ENCODE measurements at regions not wholly inside any gene's neighbourhood (a gene's known extent, or its start where the extent isn't known, plus 50 kb on each side); places are given as distances from the start of the nearest gene placed in this dataset.
"Not testable (repeated sequence)": the region's sequence is repeated elsewhere in the genome, so short reads cannot be mapped to it uniquely, and the experiment has no call there.

- intact Hi-C loops (cut with DNase I; ENCODE audit: low total_unique reads), result no loop called here
- TF ChIP-seq POLR2A (IDR thresholded peaks at IDR 0.05), result no peak
- TF ChIP-seq EP300 (IDR thresholded peaks at IDR 0.05), result no peak
- TF ChIP-seq CTCF (IDR thresholded peaks at IDR 0.05), result no peak
- TF ChIP-seq POLR2AphosphoS5 (IDR thresholded peaks at IDR 0.05), result no peak
- no peaks in the 10 kb centered on the region for H3K36me3 ChIP-seq
- H3K4me3 ChIP-seq, result no peak overlapping the region
- no peak overlapping the region for H3K27ac ChIP-seq
- WGBS, 5 donors, result 71 to 84% (median 80%) methylated on average over 2 of the region's 2 CpGs
- H3K27me3 ChIP-seq, result no peaks in the 10 kb centered on the region
- DNase-seq, result no peak
- H3K4me1 ChIP-seq, result no peaks in the 10 kb centered on the region
- peaks cover 0 to 21% (median 9%) of the 10 kb centered on the region in 4 donors for H3K9me3 ChIP-seq
Observed at GRCh38 chr5:18523380-18523779, 889.1 kb downstream of the TAF11L14 start.

GRCh38 chr5:18526792-18527405, 892.6 kb downstream of the TAF11L14 start:
- H3K27me3 ChIP-seq, result no peaks in the 10 kb centered on the region
- H3K4me3 ChIP-seq, result no peak overlapping the region
- TF ChIP-seq EP300 (IDR thresholded peaks at IDR 0.05) (no peak), POLR2AphosphoS5 (IDR thresholded peaks at IDR 0.05) (no peak), CTCF (IDR thresholded peaks at IDR 0.05) (no peak), POLR2A (IDR thresholded peaks at IDR 0.05) (no peak)
- peaks cover 0 to 5% (median 0%) of the 10 kb centered on the region in 4 donors for H3K9me3 ChIP-seq
- no peaks in the 10 kb centered on the region for H3K36me3 ChIP-seq
- H3K27ac ChIP-seq, result no peak overlapping the region
- intact Hi-C loops (cut with DNase I; ENCODE audit: low total_unique reads), result no loop called here
- H3K4me1 ChIP-seq, result no peaks in the 10 kb centered on the region
- DNase-seq, result no peak
- WGBS, 5 donors, result 56 to 67% (median 61%) methylated on average over 3 of the region's 3 CpGs

- Histone ChIP-seq H3K27me3 (no peaks in the 10 kb centered on the region), H3K4me3 (no peak overlapping the region), H3K4me1 (no peaks in the 10 kb centered on the region), H3K36me3 (no peaks in the 10 kb centered on the region), H3K27ac (no peak overlapping the region), H3K9me3 (peaks cover 0 to 5% (median 1%) of the 10 kb centered on the region in 4 donors)
- DNase-seq, result no peak
- intact Hi-C loops (cut with DNase I; ENCODE audit: low total_unique reads), result no loop called here
- 73 to 82% (median 78%) methylated on average over 5 to 7 of the region's 7 CpGs for WGBS, 5 donors
- no peak for TF ChIP-seq POLR2AphosphoS5 (IDR thresholded peaks at IDR 0.05)
- TF ChIP-seq POLR2A (IDR thresholded peaks at IDR 0.05), result no peak
- TF ChIP-seq EP300 (IDR thresholded peaks at IDR 0.05), result no peak
- no peak for TF ChIP-seq CTCF (IDR thresholded peaks at IDR 0.05)
Observed at GRCh38 chr5:18533137-18533536, 898.9 kb downstream of the TAF11L14 start.

- no peaks in the 10 kb centered on the region for H3K4me1 ChIP-seq
- no peaks in the 10 kb centered on the region for H3K36me3 ChIP-seq
- DNase-seq, result no peak
- no peak for TF ChIP-seq CTCF (IDR thresholded peaks at IDR 0.05)
- TF ChIP-seq EP300 (IDR thresholded peaks at IDR 0.05), result no peak
- TF ChIP-seq POLR2A (IDR thresholded peaks at IDR 0.05), result no peak
- no peak for TF ChIP-seq POLR2AphosphoS5 (IDR thresholded peaks at IDR 0.05)
- intact Hi-C loops (cut with DNase I; ENCODE audit: low total_unique reads), result no loop called here
- WGBS, 5 donors, result 72 to 86% (median 80%) methylated on average over 3 of the region's 3 CpGs
- H3K27ac ChIP-seq, result no peak overlapping the region
- no peaks in the 10 kb centered on the region for H3K27me3 ChIP-seq
- no peak overlapping the region for H3K4me3 ChIP-seq
- peaks cover 0 to 5% (median 1%) of the 10 kb centered on the region in 4 donors for H3K9me3 ChIP-seq
Observed at GRCh38 chr5:18534119-18534518, 899.9 kb downstream of the TAF11L14 start.

- H3K9me3 ChIP-seq; H3K4me3 ChIP-seq; H3K27ac ChIP-seq; H3K27me3 ChIP-seq; H3K4me1 ChIP-seq; H3K36me3 ChIP-seq; intact Hi-C loops (cut with DNase I; ENCODE audit: low total_unique reads); DNase-seq: not testable (repeated sequence)
- WGBS, 5 donors, result 73 to 92% (median 86%) methylated on average over 6 to 7 of the region's 7 CpGs
Observed at GRCh38 chr5:18535753-18536152, 901.5 kb downstream of the TAF11L14 start.
